GM23248 (cell line): ENCODE measurements at regions not wholly inside any gene's neighbourhood (a gene's known extent, or its start where the extent isn't known, plus 50 kb on each side); places are given as distances from the start of the nearest gene placed in this dataset.
"Not testable (repeated sequence)": the region's sequence is repeated elsewhere in the genome, so short reads cannot be mapped to it uniquely, and the experiment has no call there.

Experiments
- DNase-seq: peaks from one replicate; pipeline ENCODE4 v3.0.0-alpha.2; 2015
- H2AFZ ChIP-seq: fragments of 200-600 bp; sonication (generic); 2 replicates; pipeline ENCODE4 v1.6.1; 2016; ENCODE audit warnings: antibody characterized with exemption
- H3F3A ChIP-seq: fragments of 200-600 bp; sonication (generic); 2 replicates; pipeline ENCODE4 v1.6.1; 2016; ENCODE audit warnings: mild to moderate bottlenecking, antibody characterized with exemption, mixed run types; ENCODE audit not compliant: insufficient read depth
- H3K27ac ChIP-seq: fragments of 200-600 bp; sonication (generic); 2 replicates; pipeline ENCODE4 v1.5.1; 2016; ENCODE audit warnings: mild to moderate bottlenecking
- H3K27me3 ChIP-seq: fragments of 200-600 bp; sonication (generic); replicated peaks from 2 replicates; pipeline ENCODE4 v1.6.1; 2016; ENCODE audit warnings: mild to moderate bottlenecking; ENCODE audit not compliant: insufficient read depth
- H3K36me3 ChIP-seq: fragments of 200-600 bp; sonication (generic); 2 replicates; pipeline ENCODE4 v1.6.1; 2016; ENCODE audit warnings: low read depth, mild to moderate bottlenecking
- H3K4me1 ChIP-seq: fragments of 200-600 bp; sonication (generic); 2 replicates; pipeline ENCODE4 v1.6.1; 2016; ENCODE audit warnings: mild to moderate bottlenecking; ENCODE audit not compliant: insufficient read depth
- H3K4me2 ChIP-seq: fragments of 200-600 bp; sonication (generic); one replicate; pipeline ENCODE4 v1.6.1; 2016; ENCODE audit warnings: mild to moderate bottlenecking; ENCODE audit not compliant: unreplicated experiment
- H3K4me3 ChIP-seq: fragments of 200-600 bp; sonication (generic); 2 replicates; pipeline ENCODE4 v1.5.1; 2016; ENCODE audit warnings: mild to moderate bottlenecking
- H3K79me2 ChIP-seq: fragments of 200-600 bp; sonication (generic); 2 replicates; pipeline ENCODE4 v1.6.1; 2016; ENCODE audit warnings: mild to moderate bottlenecking; ENCODE audit not compliant: insufficient read depth
- H3K9ac ChIP-seq: fragments of 200-600 bp; sonication (generic); 2 replicates; pipeline ENCODE4 v1.6.1; 2016; ENCODE audit warnings: mild to moderate bottlenecking
- H3K9me2 ChIP-seq: fragments of 200-600 bp; sonication (generic); 2 replicates; pipeline ENCODE4 v1.6.1; 2016; ENCODE audit warnings: mixed run types, mild to moderate bottlenecking, moderate library complexity; ENCODE audit not compliant: insufficient read depth
- H3K9me3 ChIP-seq: fragments of 200-600 bp; sonication (generic); one replicate; pipeline ENCODE4 v1.6.1; 2017; ENCODE audit warnings: low read depth
- H4K20me1 ChIP-seq: fragments of 200-600 bp; sonication (generic); 2 replicates; pipeline ENCODE4 v1.6.0; 2016; ENCODE audit not compliant: insufficient read depth
- EZH2 ChIP-seq: fragments of 200-600 bp; sonication (generic); IDR thresholded peaks from 2 replicates; pipeline ENCODE4 v1.6.1; 2018; ENCODE audit warnings: antibody characterized with exemption, mild to moderate bottlenecking; ENCODE audit not compliant: insufficient read depth, poor library complexity, severe bottlenecking
- EZH2phosphoT487 ChIP-seq: fragments of 200-600 bp; sonication (generic); IDR thresholded peaks from 2 replicates; pipeline ENCODE4 v1.6.1; 2018; ENCODE audit warnings: antibody characterized with exemption, moderate library complexity, mild to moderate bottlenecking, low read depth; ENCODE audit not compliant: insufficient read depth
- WGBS, 2 experiments: methylation state at CpG; one replicate each; pipeline ENCODE4 v1.1.6; 2015 to 2017; ENCODE audit warnings: low lambda C conversion rate in 2 of 2, low coverage in 1 of 2; ENCODE audit errors: missing lambda C conversion rate in 2 of 2; 5-methylcytosine and 5-hydroxymethylcytosine counted together
- in situ Hi-C: fragments of 300-500 bp; cut with MboI; formaldehyde crosslinking; loops from 2 replicates; pipeline ENCODE4 v1.15.0; 2020

DNA sequence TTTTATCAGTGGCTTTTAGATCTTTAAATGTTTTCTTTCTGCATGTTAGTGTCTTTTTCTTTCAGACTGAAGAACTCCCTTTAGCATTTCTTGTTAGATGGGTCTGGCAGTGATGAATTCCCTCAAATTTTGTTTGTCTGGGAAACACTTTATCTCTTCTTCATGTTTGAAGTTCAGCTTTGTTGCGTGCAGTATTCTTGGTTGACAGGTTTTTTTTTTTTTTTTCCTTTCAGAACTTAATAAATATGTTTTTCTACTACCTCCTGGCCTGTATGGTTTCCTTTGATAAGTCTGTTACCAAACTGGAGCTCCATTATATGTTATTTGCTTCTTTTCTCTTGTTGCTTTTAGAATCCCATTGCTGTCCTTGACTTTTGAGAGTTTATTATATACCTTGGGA, 89.8 kb upstream of the ACKR3 start:
- WGBS, 2 experiments = 28 to 46% methylated on average over 1 of the region's 1 CpG

GRCh38 chr2:236483102-236483501, 86.5 kb upstream of the ACKR3 start:
- DNase-seq = no peak
- no peaks in the 10 kb centered on the region for H3K36me3 ChIP-seq
- H3K4me1 ChIP-seq = no peaks in the 10 kb centered on the region
- no peak overlapping the region for H3K4me3 ChIP-seq
- H2AFZ ChIP-seq = no peak overlapping the region
- H3K79me2 ChIP-seq = no peaks in the 10 kb centered on the region
- H3K4me2 ChIP-seq = no peak overlapping the region
- no peak overlapping the region for H3K9ac ChIP-seq
- H3K27me3 ChIP-seq = no peaks in the 10 kb centered on the region; the same call in 1 of the 2 replicates
- H3K27ac ChIP-seq = no peak overlapping the region
- no peaks in the 10 kb centered on the region for H3K9me3 ChIP-seq
- H4K20me1 ChIP-seq = no peaks in the 10 kb centered on the region
- no peak for TF ChIP-seq EZH2phosphoT487
- no peak for TF ChIP-seq EZH2
- in situ Hi-C loops = no loop called here
- no peaks in the 10 kb centered on the region for H3F3A ChIP-seq
- H3K9me2 ChIP-seq = no peaks in the 10 kb centered on the region
- WGBS, 2 experiments = 30 to 44% methylated on average over 1 of the region's 1 CpG

More for the DNA sequence above, 89.8 kb upstream of the ACKR3 start:
- Histone ChIP-seq H3K27ac (no peak overlapping the region), H3F3A (no peaks in the 10 kb centered on the region), H3K9me3 (no peaks in the 10 kb centered on the region), H3K79me2 (no peaks in the 10 kb centered on the region), H3K4me2 (no peak overlapping the region), H3K9me2 (0 out of 2 replicates have a peak, but pooled peaks cover 3% of the 10 kb centered on the region), H4K20me1 (no peaks in the 10 kb centered on the region), H3K4me1 (no peaks in the 10 kb centered on the region), H2AFZ (no peak overlapping the region), H3K27me3 (no peaks in the 10 kb centered on the region; the same call in 1 of the 2 replicates), H3K9ac (no peak overlapping the region), H3K36me3 (no peaks in the 10 kb centered on the region), H3K4me3 (no peak overlapping the region)
- DNase-seq = no peak
- in situ Hi-C loops = no loop called here
- no peak for TF ChIP-seq EZH2phosphoT487
- TF ChIP-seq EZH2 = no peak

GRCh38 chr2:236485519-236485918, 84.1 kb upstream of the ACKR3 start:
- no peak overlapping the region for H3K4me3 ChIP-seq
- in situ Hi-C loops = no loop called here
- 14 to 37% methylated on average over 2 of the region's 2 CpGs for WGBS, 2 experiments

DNA sequence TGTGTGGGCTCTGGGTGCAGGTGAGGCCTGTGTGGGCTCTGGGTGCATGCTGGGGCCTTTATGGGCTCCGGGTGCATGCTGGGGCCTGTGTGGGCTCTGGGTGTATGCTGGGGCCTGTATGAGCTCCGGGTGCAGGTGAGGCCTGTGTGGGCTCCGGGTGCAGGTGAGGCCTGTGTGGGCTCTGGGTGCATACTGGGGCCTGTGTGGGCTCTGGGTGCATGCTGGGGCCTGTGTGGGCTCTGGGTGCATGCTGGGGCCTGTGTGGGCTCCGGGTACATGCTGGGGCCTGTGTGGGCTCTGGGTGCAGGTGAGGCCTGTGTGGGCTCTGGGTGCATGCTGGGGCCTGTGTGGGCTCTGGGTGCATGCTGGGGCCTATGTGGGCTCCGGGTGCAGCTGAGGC, 80.5 kb upstream of the ACKR3 start:
- DNase-seq, H3K4me2 ChIP-seq, H3K4me1 ChIP-seq, H3K27me3 ChIP-seq, H3K79me2 ChIP-seq, H2AFZ ChIP-seq, H3K4me3 ChIP-seq, H3K27ac ChIP-seq, H3K36me3 ChIP-seq, H3K9ac ChIP-seq, in situ Hi-C loops, H4K20me1 ChIP-seq, H3K9me3 ChIP-seq, H3F3A ChIP-seq, H3K9me2 ChIP-seq: not testable (repeated sequence)
- WGBS, 2 experiments = 43 to 45% methylated on average over 3 to 4 of the region's 5 CpGs

More at GRCh38 chr2:236485519-236485918, 84.1 kb upstream of the ACKR3 start:
- TF ChIP-seq EZH2phosphoT487 (no peak), EZH2 (no peak)
- no peak overlapping the region for H2AFZ ChIP-seq
- H3K9me3 ChIP-seq = no peaks in the 10 kb centered on the region
- DNase-seq = no peak
- no peaks in the 10 kb centered on the region; the same call in 1 of the 2 replicates for H3K27me3 ChIP-seq
- no peaks in the 10 kb centered on the region for H3K79me2 ChIP-seq
- no peak overlapping the region for H3K27ac ChIP-seq
- no peaks in the 10 kb centered on the region for H3F3A ChIP-seq
- H3K36me3 ChIP-seq = no peaks in the 10 kb centered on the region
- no peaks in the 10 kb centered on the region for H4K20me1 ChIP-seq
- no peaks in the 10 kb centered on the region for H3K4me1 ChIP-seq
- H3K9ac ChIP-seq = no peak overlapping the region
- H3K4me2 ChIP-seq = no peak overlapping the region
- H3K9me2 ChIP-seq = no peaks in the 10 kb centered on the region

DNA sequence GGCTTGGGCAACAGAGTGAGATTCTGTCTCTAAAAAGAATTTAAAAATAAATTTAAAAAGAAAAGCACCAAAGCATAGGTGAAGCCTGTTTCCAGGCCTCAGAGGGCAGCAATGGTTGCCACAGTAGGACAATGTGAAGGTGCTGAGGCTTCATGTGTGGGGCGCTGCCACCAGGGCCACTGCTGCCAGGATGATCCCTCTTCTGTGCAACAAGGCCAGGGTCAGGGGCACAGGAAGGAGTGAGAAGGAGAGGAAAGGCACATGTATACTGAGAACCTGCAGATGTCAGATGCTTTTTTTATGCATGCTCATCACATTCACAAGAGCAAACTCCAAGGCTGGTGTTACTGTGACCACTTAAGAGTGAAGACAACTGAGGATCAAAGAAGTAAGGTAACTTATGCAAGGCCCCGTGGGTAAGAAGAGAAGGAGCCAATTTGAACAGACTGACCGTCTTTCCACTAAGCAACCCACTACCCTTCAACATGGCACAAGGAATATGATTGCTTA, 79.7 kb upstream of the ACKR3 start:
- no peak overlapping the region for H3K27ac ChIP-seq
- H3K79me2 ChIP-seq = no peaks in the 10 kb centered on the region
- no peaks in the 10 kb centered on the region for H3K36me3 ChIP-seq
- DNase-seq = no peak
- no peak overlapping the region for H3K9ac ChIP-seq
- no peaks in the 10 kb centered on the region for H3K9me3 ChIP-seq
- no peaks in the 10 kb centered on the region for H3K9me2 ChIP-seq
- no peak overlapping the region for H2AFZ ChIP-seq
- no peaks in the 10 kb centered on the region for H4K20me1 ChIP-seq
- in situ Hi-C loops = no loop called here
- H3F3A ChIP-seq = no peaks in the 10 kb centered on the region
- no peaks in the 10 kb centered on the region for H3K4me1 ChIP-seq
- no peak overlapping the region for H3K4me2 ChIP-seq
- 60 to 68% methylated on average over 3 of the region's 3 CpGs for WGBS, 2 experiments
- TF ChIP-seq EZH2phosphoT487 = no peak
- TF ChIP-seq EZH2 = no peak
- H3K4me3 ChIP-seq = no peak overlapping the region
- H3K27me3 ChIP-seq = no peaks in the 10 kb centered on the region
